Kasumi-1 (cell line): ENCODE measurements at regions not wholly inside any gene's neighbourhood (a gene's known extent, or its start where the extent isn't known, plus 50 kb on each side); places are given as distances from the start of the nearest gene placed in this dataset.

Source experiments
- DNase-seq, 2 experiments: peaks; one replicate each; lab custom pipeline; 2025; lab: John Stamatoyannopoulos, UW

DNA sequence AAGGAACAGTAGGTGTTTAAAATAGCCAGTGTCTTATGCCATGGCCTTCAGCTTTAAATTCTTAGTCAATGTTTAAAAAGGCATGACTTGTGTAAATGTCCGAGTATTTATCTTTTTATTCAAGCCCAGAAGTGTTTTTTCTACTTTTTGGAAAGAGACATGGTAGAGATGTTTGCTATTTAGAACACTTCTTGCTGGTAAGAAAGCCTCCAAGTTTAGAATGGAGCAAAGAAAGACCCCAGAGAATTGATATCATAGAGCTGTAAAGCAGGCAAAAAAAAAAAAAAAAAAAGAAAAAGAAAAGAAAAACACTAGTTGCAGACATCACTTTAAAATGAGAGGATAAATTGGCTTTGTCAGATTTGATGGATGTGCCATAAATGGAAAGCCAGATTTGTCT is 375.1 kb downstream of the TMEM167A start:
- DNase-seq: no peak

- no peak for DNase-seq
These were observed 377.5 kb downstream of the TMEM167A start for GRCh38 chr5:82699737-82700136.

DNA sequence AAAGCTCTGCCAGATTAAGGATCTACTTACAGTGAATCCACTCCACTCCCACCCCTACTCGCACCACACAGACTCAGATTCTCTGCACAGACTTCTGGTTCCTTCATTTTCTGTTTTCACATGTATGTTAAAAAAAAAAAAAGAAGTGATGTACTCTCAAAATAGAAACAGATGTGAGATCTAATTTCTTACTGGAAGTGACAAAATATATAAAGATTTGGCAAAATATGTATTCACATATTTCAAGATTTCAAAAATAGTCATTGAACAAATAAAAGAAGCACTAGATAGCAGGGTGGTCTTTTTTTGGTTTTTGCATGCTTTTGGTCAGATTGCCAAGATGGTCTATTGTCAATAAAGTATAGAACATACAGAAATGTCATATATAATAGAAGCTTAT is 379.2 kb downstream of the TMEM167A start:
- DNase-seq: no peak

DNA sequence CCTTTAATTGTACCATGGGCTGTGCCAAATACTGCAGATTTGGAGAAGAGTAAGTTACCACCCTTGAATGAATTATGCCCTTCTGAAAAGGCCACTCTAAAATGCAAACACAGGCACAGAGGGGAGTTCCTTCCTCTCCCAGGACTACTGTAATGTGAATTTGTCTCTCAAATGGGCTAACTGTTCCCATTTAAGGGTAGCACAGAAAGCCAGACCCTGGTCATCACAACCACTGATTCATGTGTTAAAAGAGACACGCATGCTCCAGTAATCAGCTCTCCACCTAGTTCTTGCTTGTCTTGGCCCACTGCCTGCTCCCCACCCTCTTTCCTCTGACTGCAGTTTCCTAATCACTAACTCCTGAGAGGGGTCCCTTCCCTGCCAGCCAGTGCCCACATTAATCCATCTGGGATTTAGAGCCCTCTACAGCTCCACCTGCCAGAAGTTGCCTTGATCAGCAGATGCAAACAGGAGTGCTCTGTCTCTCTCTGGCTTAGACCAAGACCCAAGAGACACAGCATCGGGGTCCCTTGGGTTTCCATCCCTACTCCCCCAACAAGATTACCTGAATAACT is 382.4 kb downstream of the TMEM167A start:
- DNase-seq: no peak

DNA sequence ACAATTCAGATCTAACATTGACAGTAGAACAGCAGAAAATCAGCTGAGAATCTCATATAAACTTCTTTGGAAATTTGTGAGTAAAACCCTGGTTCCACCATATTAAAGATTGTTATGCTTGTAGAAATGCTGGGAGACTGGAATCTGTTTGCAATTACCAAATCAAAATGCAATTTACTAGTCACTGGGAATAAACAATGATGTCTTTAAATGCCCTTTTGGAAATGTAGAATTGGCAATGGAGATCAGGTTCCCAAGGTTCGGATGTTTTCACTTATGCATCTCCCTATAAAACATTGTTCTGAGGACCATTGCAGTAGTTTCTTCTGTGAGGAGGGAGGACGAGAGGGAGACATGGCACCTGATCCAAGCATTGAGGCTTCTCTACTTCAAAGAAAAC is 384.4 kb downstream of the TMEM167A start:
- no peak for DNase-seq

- no peak for DNase-seq
These were observed 392.5 kb downstream of the TMEM167A start for GRCh38 chr5:82684659-82685058.

GRCh38 chr5:82684165-82684564 is 393.0 kb downstream of the TMEM167A start:
- no peak for DNase-seq

DNA sequence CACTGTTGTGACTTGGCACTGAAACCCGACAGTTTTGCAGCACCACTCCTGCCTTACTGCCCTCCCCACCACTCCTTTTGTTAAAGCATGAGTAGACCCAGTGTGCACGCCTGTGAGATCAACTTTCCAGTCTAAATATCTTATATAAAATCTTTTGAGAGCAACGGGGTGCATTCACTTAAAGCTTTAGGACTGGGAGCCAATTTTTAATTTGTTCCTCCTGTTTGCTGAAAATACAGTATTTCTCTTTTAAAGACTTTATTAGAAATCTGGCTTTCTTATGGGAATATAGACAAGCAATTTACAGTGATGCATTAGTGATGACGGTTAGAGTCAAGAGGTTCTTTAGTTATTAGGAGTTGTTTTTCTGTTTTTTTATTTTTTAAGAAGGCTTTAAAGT is 397.5 kb downstream of the TMEM167A start:
- DNase-seq: no peak

DNA sequence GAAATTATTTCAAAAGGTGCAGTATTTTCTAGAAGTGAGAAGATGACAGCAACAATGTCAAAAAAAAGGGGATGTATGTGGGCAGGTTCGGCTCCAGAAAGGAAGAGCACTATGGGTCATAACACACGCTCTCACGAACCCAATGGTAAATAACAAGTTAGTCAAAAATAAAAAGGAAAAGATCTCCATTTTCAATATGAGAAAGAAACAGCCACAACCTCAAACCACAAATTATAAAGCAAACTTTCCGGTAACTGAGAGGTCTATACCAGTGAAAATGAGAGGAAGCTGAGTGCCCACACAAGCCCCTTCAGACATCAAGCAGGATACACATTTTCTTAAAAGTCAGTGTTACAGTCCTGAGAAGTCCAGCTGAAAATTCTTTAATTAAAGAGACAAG is 398.5 kb upstream of the RPS23 start:
- peak; percentile 75 to 79 for DNase-seq

DNA sequence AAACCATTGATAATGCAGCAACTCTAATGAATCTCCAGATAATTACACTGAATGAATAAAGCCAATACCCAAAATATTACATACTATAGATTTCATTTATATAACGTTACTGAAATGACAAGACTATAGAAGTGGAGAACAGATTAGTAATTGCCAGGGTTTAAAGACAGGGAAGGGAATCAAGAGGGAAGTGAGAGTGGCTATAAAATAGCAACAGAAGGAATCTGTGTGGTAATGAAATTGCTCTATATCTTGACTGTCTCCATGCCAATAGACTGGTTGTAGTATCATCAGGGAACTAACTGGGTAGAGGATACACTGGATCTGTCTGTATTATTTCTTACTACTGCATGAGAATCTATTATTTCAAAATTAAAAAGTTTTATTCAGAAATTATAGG is 396.5 kb upstream of the RPS23 start:
- no peak for DNase-seq

GRCh38 chr5:82673057-82673809 is 395.1 kb upstream of the RPS23 start:
- no peak for DNase-seq

DNA sequence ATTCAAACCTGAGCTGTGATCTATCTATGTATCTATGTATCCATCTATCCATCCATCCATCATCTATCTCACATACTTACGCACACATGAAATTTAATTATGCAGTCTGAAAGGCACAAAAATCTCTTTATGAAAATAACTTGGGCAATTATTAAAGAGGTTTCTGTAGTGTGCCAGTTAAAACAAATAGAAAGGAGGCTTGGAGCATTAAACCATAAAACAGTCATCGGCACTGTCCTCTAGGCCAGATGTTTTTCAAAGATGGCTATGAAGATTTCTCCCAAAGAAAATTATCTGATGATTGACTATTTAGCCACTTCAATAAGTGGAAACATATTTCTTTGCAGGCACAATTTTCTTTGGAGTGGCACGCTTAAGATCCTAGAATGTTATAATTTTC is 392.5 kb upstream of the RPS23 start:
- no peak for DNase-seq

- no peak for DNase-seq
These were observed 391.6 kb upstream of the RPS23 start for GRCh38 chr5:82669720-82670119.

DNA sequence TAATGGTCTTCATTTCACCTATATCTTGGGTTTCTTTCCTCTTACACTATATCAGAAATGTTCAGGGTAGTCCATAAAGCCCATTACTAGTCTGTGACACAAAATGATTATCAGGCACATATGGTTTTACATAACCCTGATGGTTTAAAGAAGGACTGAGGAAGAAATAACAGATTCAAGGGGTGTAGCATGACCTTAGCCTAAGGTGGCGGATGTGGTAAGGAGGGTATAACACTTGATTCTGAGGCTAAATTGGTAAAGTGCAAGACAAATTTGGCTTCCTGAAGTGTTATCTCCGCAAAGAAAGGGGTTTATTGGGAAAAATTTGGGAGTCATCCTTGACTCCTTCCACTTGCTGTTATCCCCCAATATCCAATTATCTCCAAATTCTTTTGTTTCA is 388.2 kb upstream of the RPS23 start:
- no peak for DNase-seq

GRCh38 chr5:82664732-82665131 is 386.6 kb upstream of the RPS23 start:
- no peak for DNase-seq

- DNase-seq: no peak
These were observed 385.1 kb upstream of the RPS23 start for GRCh38 chr5:82663225-82663624.

GRCh38 chr5:82662340-82662739 is 384.2 kb upstream of the RPS23 start:
- no peak for DNase-seq

GRCh38 chr5:82661933-82662332 is 383.8 kb upstream of the RPS23 start:
- no peak for DNase-seq

DNA sequence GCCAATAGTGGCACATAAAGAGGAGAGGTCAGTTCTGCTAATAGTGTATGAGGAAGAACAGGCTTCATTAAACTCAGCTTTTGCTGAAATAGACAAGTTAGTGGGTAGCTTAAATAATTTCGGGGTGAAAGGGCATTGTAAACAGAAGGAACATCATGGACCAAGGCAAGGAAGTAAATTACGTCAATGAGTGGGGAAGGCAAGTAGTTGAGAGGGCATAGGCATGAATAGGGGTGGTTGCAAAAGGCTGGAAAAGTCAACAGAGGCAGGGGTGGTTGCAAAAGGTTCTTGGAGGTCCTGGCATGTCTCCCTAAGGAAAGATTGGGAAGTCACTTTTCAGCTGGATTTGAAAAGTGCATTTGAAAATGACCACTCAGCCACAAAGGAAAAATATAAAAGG is 383.3 kb upstream of the RPS23 start:
- DNase-seq: no peak

DNA sequence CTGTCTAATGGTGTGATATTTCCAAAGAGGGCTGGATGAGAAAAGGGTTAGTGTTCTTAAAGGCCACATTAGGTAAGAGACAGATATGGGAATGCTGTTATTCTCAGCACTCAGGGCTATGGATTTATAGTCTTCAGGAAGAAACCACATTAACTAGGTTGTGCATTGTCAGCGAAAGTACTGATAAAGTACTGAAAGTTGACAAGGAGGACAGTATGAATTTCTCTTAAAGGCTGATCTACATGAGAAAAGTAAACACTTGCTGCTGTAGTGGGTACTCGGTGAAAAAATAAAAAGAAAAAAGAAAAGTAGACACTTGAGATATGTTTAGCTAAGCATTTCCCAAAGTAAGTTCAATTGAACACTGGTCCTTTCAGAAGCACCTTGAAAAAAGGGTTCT is 381.0 kb upstream of the RPS23 start:
- DNase-seq: no peak

DNA sequence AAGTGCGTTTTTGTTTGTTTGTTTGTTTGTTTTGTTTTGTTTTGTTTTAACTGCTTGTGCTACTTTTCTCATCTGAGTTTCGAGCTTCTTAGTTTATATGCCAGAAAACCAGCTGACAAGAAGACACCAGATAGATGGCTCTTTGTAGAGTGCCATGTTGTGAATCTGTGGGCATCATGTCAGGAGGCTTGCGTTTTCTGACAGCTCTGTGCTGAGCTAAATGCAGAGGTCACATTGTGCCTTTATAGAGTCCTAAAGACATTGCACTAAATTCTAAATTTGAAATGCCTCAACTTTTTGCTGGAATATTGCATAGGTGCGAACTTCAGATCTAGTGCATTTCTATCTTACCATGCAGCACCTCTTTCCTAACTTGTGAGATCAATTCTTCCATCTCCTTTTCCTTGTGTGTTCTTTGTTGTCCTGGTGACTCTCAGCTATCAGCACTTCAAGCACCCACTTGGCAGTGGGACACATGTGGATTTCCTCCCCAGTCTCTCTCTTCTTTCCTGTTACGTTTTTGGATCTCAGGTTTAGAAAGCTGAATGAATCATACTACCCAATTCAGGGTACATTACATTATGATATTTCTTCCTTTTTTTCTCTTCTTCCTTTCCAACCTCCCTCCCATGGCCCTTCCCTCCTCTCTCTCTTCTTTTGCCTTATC is 379.0 kb upstream of the RPS23 start:
- no peak for DNase-seq

DNA sequence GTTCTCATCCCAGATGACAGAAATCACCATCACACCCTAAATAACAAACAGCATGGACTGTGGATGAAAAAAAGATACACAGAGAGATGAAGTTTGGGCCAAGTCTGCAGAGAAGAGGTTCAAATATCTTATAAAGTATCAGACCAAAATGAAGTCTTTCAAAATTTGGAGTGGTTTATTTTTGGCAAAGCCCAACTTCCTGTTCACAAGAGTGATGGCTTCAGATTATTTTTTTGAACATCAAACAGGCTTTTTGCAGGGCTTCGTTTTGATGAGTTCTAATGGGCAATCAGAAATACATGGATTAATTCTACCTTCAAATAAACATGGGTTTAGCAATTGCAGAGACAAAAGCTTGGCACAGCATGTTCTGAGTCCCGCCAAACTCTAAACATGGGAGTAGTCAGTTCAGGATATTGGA is 378.2 kb upstream of the RPS23 start:
- no peak for DNase-seq

DNA sequence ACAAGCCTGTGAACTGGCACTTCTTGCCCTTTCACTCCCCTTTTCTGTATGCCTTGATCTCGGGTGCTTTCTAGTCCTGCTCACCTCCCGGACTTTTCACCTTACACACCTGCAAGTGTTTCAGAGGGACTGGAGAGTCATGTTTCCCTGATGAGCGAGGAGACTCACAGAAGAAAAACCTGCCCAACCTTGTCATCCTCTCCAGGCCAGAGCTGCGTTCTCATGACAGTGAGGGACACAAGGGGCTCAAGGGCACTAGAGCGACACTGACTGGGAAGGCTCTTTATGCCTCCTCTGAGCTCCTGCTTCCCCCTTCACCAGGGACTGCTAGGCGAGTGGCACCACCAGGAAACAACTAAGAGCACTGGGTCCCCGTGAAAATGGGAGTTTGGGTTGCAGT is 376.9 kb upstream of the RPS23 start:
- DNase-seq: no peak

- DNase-seq: no peak
These were observed 371.8 kb upstream of the RPS23 start for GRCh38 chr5:82649943-82650342.
